H9 (cell line): ENCODE measurements at regions not wholly inside any gene's neighbourhood (a gene's known extent, or its start where the extent isn't known, plus 50 kb on each side); places are given as distances from the start of the nearest gene placed in this dataset.

Experiments used
- DNase-seq: peaks from one replicate; pipeline ENCODE4 v3.0.0-alpha.2; 2017
- H2AFZ ChIP-seq: one replicate; pipeline ENCODE4 v1.6.1; 2013; ENCODE audit warnings: mild to moderate bottlenecking, low read length, control low read depth, moderate library complexity
- H2AK5ac ChIP-seq: 2 replicates; pipeline ENCODE4 v1.6.1; 2013; ENCODE audit warnings: low read length, control low read depth, mixed read lengths; ENCODE audit not compliant: insufficient read length
- H2BK120ac ChIP-seq: one replicate; pipeline ENCODE4 v1.6.1; 2013; ENCODE audit warnings: low read depth, mild to moderate bottlenecking, low read length, control low read depth, inconsistent platforms; ENCODE audit not compliant: poor library complexity, severe bottlenecking
- H2BK12ac ChIP-seq: 2 replicates; pipeline ENCODE4 v1.6.1; 2013; ENCODE audit warnings: low read length, control low read depth, mixed read lengths, low read depth; ENCODE audit not compliant: insufficient read length
- H2BK15ac ChIP-seq: 2 replicates; pipeline ENCODE4 v1.6.1; 2013; ENCODE audit warnings: low read depth, low read length, control low read depth
- H2BK20ac ChIP-seq: one replicate; pipeline ENCODE4 v1.6.1; 2013; ENCODE audit warnings: low read depth, mild to moderate bottlenecking, low read length, control low read depth, inconsistent platforms; ENCODE audit not compliant: poor library complexity, severe bottlenecking
- H2BK5ac ChIP-seq: 2 replicates; pipeline ENCODE4 v1.6.1; 2013; ENCODE audit warnings: low read length, control low read depth, mixed read lengths; ENCODE audit not compliant: insufficient read length
- H3K14ac ChIP-seq: 2 replicates; pipeline ENCODE4 v1.6.1; 2013; ENCODE audit warnings: low read length, control low read depth; ENCODE audit not compliant: insufficient read depth
- H3K18ac ChIP-seq: 2 replicates; pipeline ENCODE4 v1.6.1; 2013; ENCODE audit warnings: low read depth, mild to moderate bottlenecking, mixed read lengths, low read length, control low read depth; ENCODE audit not compliant: insufficient read length
- H3K23ac ChIP-seq: 2 replicates; pipeline ENCODE4 v1.6.1; 2013; ENCODE audit warnings: low read length, control low read depth, mixed read lengths, low read depth; ENCODE audit not compliant: insufficient read length
- H3K23me2 ChIP-seq: 2 replicates; pipeline ENCODE4 v1.6.1; 2013; ENCODE audit warnings: low read depth, mild to moderate bottlenecking, mixed read lengths, low read length, control low read depth; ENCODE audit not compliant: insufficient read length, poor library complexity, severe bottlenecking
- H3K27ac ChIP-seq: 2 replicates; pipeline ENCODE4 v1.5.1; 2013; ENCODE audit warnings: low read length, control low read depth, mixed read lengths, low read depth; ENCODE audit not compliant: insufficient read length
- H3K27me3 ChIP-seq: 2 replicates; pipeline ENCODE4 v1.6.1; 2013; ENCODE audit warnings: low read length, control low read depth, inconsistent platforms; ENCODE audit not compliant: insufficient read depth
- H3K4ac ChIP-seq: 2 replicates; pipeline ENCODE4 v1.6.1; 2013; ENCODE audit warnings: low read depth, mild to moderate bottlenecking, control low read depth, inconsistent platforms, low read length, moderate library complexity
- H3K4me1 ChIP-seq: 2 replicates; pipeline ENCODE4 v1.6.1; 2013; ENCODE audit warnings: low read length, control low read depth, inconsistent platforms; ENCODE audit not compliant: insufficient read depth
- H3K4me2 ChIP-seq: 2 replicates; pipeline ENCODE4 v1.6.1; 2013; ENCODE audit warnings: low read length, control low read depth, mixed read lengths; ENCODE audit not compliant: insufficient read length, insufficient read depth
- H3K56ac ChIP-seq: 2 replicates; pipeline ENCODE4 v1.6.1; 2013; ENCODE audit warnings: low read depth, mild to moderate bottlenecking, mixed read lengths, low read length, control low read depth; ENCODE audit not compliant: insufficient read length
- H3K79me1 ChIP-seq: 2 replicates; pipeline ENCODE4 v1.6.1; 2013; ENCODE audit warnings: low read depth, mild to moderate bottlenecking, moderate library complexity, low read length, control low read depth, inconsistent platforms; ENCODE audit not compliant: insufficient read depth, poor library complexity, severe bottlenecking
- H3K79me2 ChIP-seq: 2 replicates; pipeline ENCODE4 v1.6.1; 2013; ENCODE audit warnings: low read length, control low read depth, inconsistent platforms; ENCODE audit not compliant: insufficient read depth
- H3K9ac ChIP-seq: 2 replicates; pipeline ENCODE4 v1.6.1; 2013; ENCODE audit warnings: low read length, control low read depth, mixed read lengths; ENCODE audit not compliant: insufficient read length; ENCODE audit errors: extremely low read depth
- H3K9me3 ChIP-seq: one replicate; pipeline ENCODE4 v1.6.1; 2013; ENCODE audit warnings: low read depth, low read length, inconsistent platforms; ENCODE audit not compliant: control insufficient read depth
- H3T11ph ChIP-seq: one replicate; pipeline ENCODE4 v1.6.1; 2013; ENCODE audit warnings: mild to moderate bottlenecking, low read length, control low read depth, inconsistent platforms
- H4K20me1 ChIP-seq: one replicate; pipeline ENCODE4 v1.6.1; 2013; ENCODE audit not compliant: control insufficient read depth, insufficient read length, insufficient read depth
- H4K5ac ChIP-seq: 2 replicates; pipeline ENCODE4 v1.6.1; 2013; ENCODE audit warnings: low read depth, mild to moderate bottlenecking, mixed read lengths, low read length, control low read depth; ENCODE audit not compliant: insufficient read length
- H4K8ac ChIP-seq: replicated peaks from 2 replicates; pipeline ENCODE4 v1.6.1; 2013; ENCODE audit warnings: low read length, control low read depth, mixed read lengths, low read depth; ENCODE audit not compliant: insufficient read length
- H4K91ac ChIP-seq: 2 replicates; pipeline ENCODE4 v1.6.1; 2013; ENCODE audit warnings: low read depth, mild to moderate bottlenecking, moderate library complexity, mixed read lengths, low read length, control low read depth; ENCODE audit not compliant: insufficient read length
- H3K27ac Mint-ChIP-seq, 3 experiments: 2 replicates in 2 of 3; 3 replicates in 1 of 3; pipeline ENCODE4 v1.8.0; 2020 to 2021; ENCODE audit warnings: mixed read lengths in 3 of 3, mild to moderate bottlenecking in 1 of 3, moderate library complexity in 1 of 3
- H3K27me3 Mint-ChIP-seq: 2 replicates; pipeline ENCODE4 v1.8.0; 2021; ENCODE audit warnings: low read depth, mild to moderate bottlenecking, moderate library complexity, mixed read lengths
- H3K36me3 Mint-ChIP-seq, 3 experiments: 2 replicates in 2 of 3; 3 replicates in 1 of 3; pipeline ENCODE4 v1.8.0; 2020 to 2021; ENCODE audit warnings: low read depth in 3 of 3, mixed read lengths in 3 of 3; ENCODE audit not compliant: insufficient read depth in 1 of 3
- H3K4me1 Mint-ChIP-seq, 2 experiments: 2 replicates each; pipeline ENCODE4 v1.8.0; 2020; ENCODE audit warnings: mixed read lengths in 2 of 2
- H3K4me3 Mint-ChIP-seq, 2 experiments: 2 replicates in 1 of 2; 3 replicates in 1 of 2; pipeline ENCODE4 v1.8.0; 2020 to 2021; ENCODE audit warnings: mild to moderate bottlenecking in 2 of 2, mixed read lengths in 2 of 2, moderate library complexity in 1 of 2
- H3K9me3 Mint-ChIP-seq, 2 experiments: 2 replicates in 1 of 2; 3 replicates in 1 of 2; pipeline ENCODE4 v1.8.0; 2020; ENCODE audit warnings: mild to moderate bottlenecking in 2 of 2, mixed read lengths in 2 of 2, moderate library complexity in 1 of 2
- CTCF ChIP-seq: fragments of 200-600 bp; sonication (generic); conservative IDR thresholded peaks from 3 replicates; pipeline ENCODE4 v1.8.0; 2021; ENCODE audit warnings: antibody characterized with exemption, mild to moderate bottlenecking
- WGBS: extraction: QIAGEN DNeasy Blood & Tissue Kit; methylation state at CpG from one replicate; pipeline ENCODE4 v1.1.7; 2013; ENCODE audit warnings: missing lambda C conversion rate, low lambda C conversion rate, mixed read lengths; ENCODE audit not compliant: insufficient read length; ENCODE audit errors: extremely low coverage; 5-methylcytosine and 5-hydroxymethylcytosine counted together

GRCh38 chr6:18538315-18538714 is 151.2 kb downstream of the RNF144B start:
- Histone ChIP-seq H3K4me2 (no peak overlapping the region), H2BK5ac (no peak overlapping the region), H3K4me1 (no peaks in the 10 kb centered on the region), H4K8ac (no peak overlapping the region), H2AFZ (no peak overlapping the region), H3K56ac (no peak overlapping the region), H2BK15ac (no peak overlapping the region), H3K23ac (no peak overlapping the region), H3K27me3 (no peaks in the 10 kb centered on the region), H2AK5ac (no peak overlapping the region), H4K91ac (no peak overlapping the region), H3K14ac (no peak overlapping the region), H3K9ac (no peak overlapping the region), H2BK20ac (no peak overlapping the region), H4K5ac (no peak overlapping the region), H3T11ph (no peak overlapping the region), H3K79me2 (no peaks in the 10 kb centered on the region), H3K23me2 (no peaks in the 10 kb centered on the region), H3K9me3 (no peaks in the 10 kb centered on the region), H2BK120ac (no peak overlapping the region), H3K18ac (no peak overlapping the region), H3K4ac (no peak overlapping the region), H4K20me1 (no peaks in the 10 kb centered on the region), H3K27ac (no peak overlapping the region), H3K79me1 (no peaks in the 10 kb centered on the region), H2BK12ac (no peak overlapping the region)
- Mint-ChIP-seq H3K36me3 (no peaks in the 10 kb centered on the region), H3K27ac (no peak overlapping the region), H3K27me3 (no peaks in the 10 kb centered on the region), H3K4me3 (no peak overlapping the region), H3K9me3 (no peaks in the 10 kb centered on the region; a peak in 1 of 5 replicates), H3K4me1 (peaks cover 6% of the 10 kb centered on the region in 2 experiments)
- DNase-seq, result no peak
- TF ChIP-seq CTCF, result no peak
- WGBS, result no CpG with 5 or more reads among the region's 3 CpGs
